H1 (cell line): ENCODE measurements at regions not wholly inside any gene's neighbourhood (a gene's known extent, or its start where the extent isn't known, plus 50 kb on each side); places are given as distances from the start of the nearest gene placed in this dataset.

Experiments
- CTCF ChIA-PET: fragments of 300-600 bp; sonication (Branson Sonifier 250); formaldehyde crosslinking; loops from one replicate; lab custom pipeline; 2021; ENCODE audit not compliant: partially characterized antibody; lab: Charles Lee
- POLR2A ChIA-PET: fragments of 300-600 bp; sonication (Branson Sonifier 250); formaldehyde crosslinking; loops from one replicate; lab custom pipeline; 2021; ENCODE audit warnings: inconsistent platforms; ENCODE audit not compliant: partially characterized antibody; lab: Charles Lee
- DNase-seq, 2 experiments: peaks; one replicate each; pipeline versions ENCODE4 v3.0.0 to v3.0.0-alpha.2; 2010 to 2022; ENCODE audit warnings: low spot score in 2 of 2, low read depth in 1 of 2, mixed read lengths in 1 of 2
- FAIRE-seq: peaks from 2 replicates; lab custom pipeline; 2011; peaks lifted over from hg19 to GRCh38; lab: Jason Lieb, UNC
- H2AFZ ChIP-seq: 2 replicates; pipeline ENCODE4 v1.8.1; 2012; ENCODE audit warnings: low read length, inconsistent platforms
- H2AK5ac ChIP-seq: 2 replicates; pipeline ENCODE4 v1.6.1; 2013; ENCODE audit warnings: low read depth, low read length
- H2BK120ac ChIP-seq: replicated peaks from 2 replicates; pipeline ENCODE3; 2013; ENCODE audit warnings: low read depth, low read length, inconsistent platforms
- H2BK12ac ChIP-seq: 2 replicates; pipeline ENCODE4 v1.6.1; 2013; ENCODE audit warnings: low read depth, low read length
- H2BK15ac ChIP-seq: 2 replicates; pipeline ENCODE4 v1.6.1; 2013; ENCODE audit warnings: low read length
- H2BK20ac ChIP-seq: 2 replicates; pipeline ENCODE4 v1.6.1; 2013; ENCODE audit warnings: low read length
- H2BK5ac ChIP-seq: 2 replicates; pipeline ENCODE4 v1.6.1; 2013; ENCODE audit warnings: low read depth, low read length
- H3K14ac ChIP-seq: 2 replicates; pipeline ENCODE4 v1.6.1; 2013; ENCODE audit warnings: inconsistent platforms; ENCODE audit not compliant: insufficient read length
- H3K18ac ChIP-seq: 2 replicates; pipeline ENCODE4 v1.6.1; 2013; ENCODE audit warnings: low read length; ENCODE audit errors: extremely low read depth
- H3K23ac ChIP-seq: 2 replicates; pipeline ENCODE4 v1.6.1; 2013; ENCODE audit warnings: inconsistent platforms; ENCODE audit not compliant: insufficient read length
- H3K23me2 ChIP-seq: 2 replicates; pipeline ENCODE4 v1.6.1; 2013; ENCODE audit warnings: low read depth, low read length
- H3K27ac ChIP-seq: 2 replicates; pipeline ENCODE4 v1.6.1; 2011; ENCODE audit warnings: low read depth, low read length, inconsistent platforms
- H3K27me3 ChIP-seq, 4 experiments: replicated peaks in 1 of 4; 1 replicate in 1 of 4; 2 replicates in 3 of 4; pipeline versions ENCODE4 v1.6.1 to v1.8.1; 2011 to 2013; ENCODE audit warnings: low read length in 3 of 4, mild to moderate bottlenecking in 3 of 4, inconsistent platforms in 2 of 4, mixed read lengths in 2 of 4, moderate library complexity in 1 of 4; ENCODE audit not compliant: control insufficient read depth in 3 of 4, insufficient read depth in 3 of 4; ENCODE audit errors: extremely low read depth in 1 of 4
- H3K36me3 ChIP-seq, 4 experiments: 2 replicates each; pipeline versions ENCODE4 v1.6.1 to v1.8.1; 2011 to 2013; ENCODE audit warnings: mild to moderate bottlenecking in 4 of 4, low read length in 3 of 4, moderate library complexity in 2 of 4, control low read depth in 1 of 4, inconsistent platforms in 1 of 4; ENCODE audit not compliant: insufficient read depth in 4 of 4, control insufficient read depth in 2 of 4
- H3K4ac ChIP-seq: replicated peaks from 2 replicates; pipeline ENCODE3; 2013; ENCODE audit warnings: low read length, low read depth, mixed read lengths, inconsistent platforms; ENCODE audit not compliant: insufficient read length
- H3K4me1 ChIP-seq, 4 experiments: replicated peaks in 1 of 4; 1 replicate in 1 of 4; 2 replicates in 3 of 4; pipeline versions ENCODE4 v1.6.1 to v1.8.1; 2011 to 2013; ENCODE audit warnings: low read length in 3 of 4, inconsistent platforms in 2 of 4, mixed read lengths in 1 of 4; ENCODE audit not compliant: insufficient read depth in 4 of 4, control insufficient read depth in 3 of 4
- H3K4me2 ChIP-seq, 2 experiments: 2 replicates each; pipeline versions ENCODE4 v1.6.1 to v1.8.1; 2011 to 2013; ENCODE audit warnings: low read depth in 2 of 2, low read length in 2 of 2, control low read depth in 1 of 2, inconsistent platforms in 1 of 2, mild to moderate bottlenecking in 1 of 2; ENCODE audit not compliant: insufficient read depth in 1 of 2
- H3K4me3 ChIP-seq, 4 experiments: fragments of 200-600, 300-600 bp in 1 of 4; sonication (generic), shearing (Covaris generic), sonication (Bioruptor Twin) in 1 of 4; 2 replicates each; pipeline versions ENCODE4 v1.5.1 to v1.8.1; 2011 to 2016; ENCODE audit warnings: low read length in 4 of 4, low read depth in 3 of 4, control low read depth in 2 of 4, inconsistent platforms in 2 of 4, mild to moderate bottlenecking in 2 of 4, mixed read lengths in 1 of 4, moderate library complexity in 1 of 4; ENCODE audit not compliant: insufficient read depth in 2 of 4; ENCODE audit errors: extremely low read depth in 1 of 4
- H3K56ac ChIP-seq: replicated peaks from 2 replicates; pipeline ENCODE3; 2013; ENCODE audit warnings: low read depth, mild to moderate bottlenecking, mixed read lengths, low read length, inconsistent platforms; ENCODE audit not compliant: insufficient read length
- H3K79me1 ChIP-seq: 2 replicates; pipeline ENCODE4 v1.6.1; 2013; ENCODE audit warnings: low read depth, low read length, control low read depth
- H3K79me2 ChIP-seq, 2 experiments: 2 replicates each; pipeline versions ENCODE4 v1.6.1 to v1.8.1; 2012 to 2013; ENCODE audit warnings: low read length in 2 of 2, mild to moderate bottlenecking in 2 of 2, inconsistent platforms in 1 of 2; ENCODE audit not compliant: insufficient read depth in 2 of 2, control insufficient read depth in 1 of 2
- H3K9ac ChIP-seq, 4 experiments: replicated peaks in 1 of 4; 1 replicate in 1 of 4; 2 replicates in 3 of 4; pipeline versions ENCODE4 v1.6.1 to v1.8.1; 2011 to 2013; ENCODE audit warnings: low read depth in 3 of 4, low read length in 3 of 4, control low read depth in 2 of 4, mild to moderate bottlenecking in 2 of 4, moderate library complexity in 2 of 4, inconsistent platforms in 1 of 4; ENCODE audit errors: extremely low read depth in 1 of 4
- H3K9me3 ChIP-seq, 2 experiments: 2 replicates each; pipeline versions ENCODE4 v1.6.1 to v1.8.1; 2012 to 2013; ENCODE audit warnings: mild to moderate bottlenecking in 2 of 2, moderate library complexity in 2 of 2, control low read depth in 1 of 2, inconsistent platforms in 1 of 2, low read depth in 1 of 2, low read length in 1 of 2, mixed read lengths in 1 of 2; ENCODE audit not compliant: insufficient read depth in 2 of 2
- H4K20me1 ChIP-seq, 2 experiments: replicated peaks in 1 of 2; 2 replicates each; pipeline versions ENCODE3 to v1.8.1; 2011 to 2013; ENCODE audit warnings: inconsistent platforms in 2 of 2, low read length in 2 of 2, mild to moderate bottlenecking in 1 of 2; ENCODE audit not compliant: insufficient read depth in 2 of 2, control insufficient read depth in 1 of 2
- H4K5ac ChIP-seq: 2 replicates; pipeline ENCODE4 v1.6.1; 2013; ENCODE audit warnings: low read length, low read depth, mixed read lengths, inconsistent platforms; ENCODE audit not compliant: insufficient read length
- H4K8ac ChIP-seq: 2 replicates; pipeline ENCODE4 v1.8.0; 2013; ENCODE audit warnings: mild to moderate bottlenecking, moderate library complexity, low read length, inconsistent platforms; ENCODE audit not compliant: insufficient read depth; ENCODE audit errors: extremely low read depth
- H4K91ac ChIP-seq: replicated peaks from 2 replicates; pipeline ENCODE3; 2013; ENCODE audit warnings: low read length, mixed read lengths, inconsistent platforms; ENCODE audit not compliant: insufficient read length
- WGBS, 2 experiments: shearing (Covaris generic) in 1 of 2; methylation state at CpG; one replicate each; pipeline versions ENCODE4 v1.1.6 to v1.1.7; 2013 to 2015; ENCODE audit warnings: low lambda C conversion rate in 2 of 2, mixed read lengths in 2 of 2, inconsistent platforms in 1 of 2, low coverage in 1 of 2, missing lambda C conversion rate in 1 of 2; ENCODE audit not compliant: insufficient replicate concordance in 2 of 2, insufficient coverage in 1 of 2, insufficient read length in 1 of 2; ENCODE audit errors: extremely low coverage in 1 of 2, missing lambda C conversion rate in 1 of 2; 5-methylcytosine and 5-hydroxymethylcytosine counted together
- TF ChIP-seq, protein P1 (sequence below): fragments of 300-600 bp; sonication (generic); IDR thresholded peaks from 2 replicates; pipeline ENCODE4 v1.7.1; 2012; ENCODE audit warnings: low read length, moderate library complexity, mild to moderate bottlenecking, inconsistent platforms; ENCODE audit not compliant: insufficient replicate concordance

- Histone ChIP-seq H3K9me3 (no peaks in the 10 kb centered on the region), H3K18ac (no peak overlapping the region), H2AFZ (no peak overlapping the region), H3K4ac (no peak overlapping the region), H3K4me2 (no peak overlapping the region), H4K5ac (no peak overlapping the region), H3K56ac (no peak overlapping the region), H3K36me3 (no peaks in the 10 kb centered on the region), H4K8ac (no peak overlapping the region), H3K79me2 (no peaks in the 10 kb centered on the region)
- no peak for DNase-seq
- TF ChIP-seq, protein P1, sequence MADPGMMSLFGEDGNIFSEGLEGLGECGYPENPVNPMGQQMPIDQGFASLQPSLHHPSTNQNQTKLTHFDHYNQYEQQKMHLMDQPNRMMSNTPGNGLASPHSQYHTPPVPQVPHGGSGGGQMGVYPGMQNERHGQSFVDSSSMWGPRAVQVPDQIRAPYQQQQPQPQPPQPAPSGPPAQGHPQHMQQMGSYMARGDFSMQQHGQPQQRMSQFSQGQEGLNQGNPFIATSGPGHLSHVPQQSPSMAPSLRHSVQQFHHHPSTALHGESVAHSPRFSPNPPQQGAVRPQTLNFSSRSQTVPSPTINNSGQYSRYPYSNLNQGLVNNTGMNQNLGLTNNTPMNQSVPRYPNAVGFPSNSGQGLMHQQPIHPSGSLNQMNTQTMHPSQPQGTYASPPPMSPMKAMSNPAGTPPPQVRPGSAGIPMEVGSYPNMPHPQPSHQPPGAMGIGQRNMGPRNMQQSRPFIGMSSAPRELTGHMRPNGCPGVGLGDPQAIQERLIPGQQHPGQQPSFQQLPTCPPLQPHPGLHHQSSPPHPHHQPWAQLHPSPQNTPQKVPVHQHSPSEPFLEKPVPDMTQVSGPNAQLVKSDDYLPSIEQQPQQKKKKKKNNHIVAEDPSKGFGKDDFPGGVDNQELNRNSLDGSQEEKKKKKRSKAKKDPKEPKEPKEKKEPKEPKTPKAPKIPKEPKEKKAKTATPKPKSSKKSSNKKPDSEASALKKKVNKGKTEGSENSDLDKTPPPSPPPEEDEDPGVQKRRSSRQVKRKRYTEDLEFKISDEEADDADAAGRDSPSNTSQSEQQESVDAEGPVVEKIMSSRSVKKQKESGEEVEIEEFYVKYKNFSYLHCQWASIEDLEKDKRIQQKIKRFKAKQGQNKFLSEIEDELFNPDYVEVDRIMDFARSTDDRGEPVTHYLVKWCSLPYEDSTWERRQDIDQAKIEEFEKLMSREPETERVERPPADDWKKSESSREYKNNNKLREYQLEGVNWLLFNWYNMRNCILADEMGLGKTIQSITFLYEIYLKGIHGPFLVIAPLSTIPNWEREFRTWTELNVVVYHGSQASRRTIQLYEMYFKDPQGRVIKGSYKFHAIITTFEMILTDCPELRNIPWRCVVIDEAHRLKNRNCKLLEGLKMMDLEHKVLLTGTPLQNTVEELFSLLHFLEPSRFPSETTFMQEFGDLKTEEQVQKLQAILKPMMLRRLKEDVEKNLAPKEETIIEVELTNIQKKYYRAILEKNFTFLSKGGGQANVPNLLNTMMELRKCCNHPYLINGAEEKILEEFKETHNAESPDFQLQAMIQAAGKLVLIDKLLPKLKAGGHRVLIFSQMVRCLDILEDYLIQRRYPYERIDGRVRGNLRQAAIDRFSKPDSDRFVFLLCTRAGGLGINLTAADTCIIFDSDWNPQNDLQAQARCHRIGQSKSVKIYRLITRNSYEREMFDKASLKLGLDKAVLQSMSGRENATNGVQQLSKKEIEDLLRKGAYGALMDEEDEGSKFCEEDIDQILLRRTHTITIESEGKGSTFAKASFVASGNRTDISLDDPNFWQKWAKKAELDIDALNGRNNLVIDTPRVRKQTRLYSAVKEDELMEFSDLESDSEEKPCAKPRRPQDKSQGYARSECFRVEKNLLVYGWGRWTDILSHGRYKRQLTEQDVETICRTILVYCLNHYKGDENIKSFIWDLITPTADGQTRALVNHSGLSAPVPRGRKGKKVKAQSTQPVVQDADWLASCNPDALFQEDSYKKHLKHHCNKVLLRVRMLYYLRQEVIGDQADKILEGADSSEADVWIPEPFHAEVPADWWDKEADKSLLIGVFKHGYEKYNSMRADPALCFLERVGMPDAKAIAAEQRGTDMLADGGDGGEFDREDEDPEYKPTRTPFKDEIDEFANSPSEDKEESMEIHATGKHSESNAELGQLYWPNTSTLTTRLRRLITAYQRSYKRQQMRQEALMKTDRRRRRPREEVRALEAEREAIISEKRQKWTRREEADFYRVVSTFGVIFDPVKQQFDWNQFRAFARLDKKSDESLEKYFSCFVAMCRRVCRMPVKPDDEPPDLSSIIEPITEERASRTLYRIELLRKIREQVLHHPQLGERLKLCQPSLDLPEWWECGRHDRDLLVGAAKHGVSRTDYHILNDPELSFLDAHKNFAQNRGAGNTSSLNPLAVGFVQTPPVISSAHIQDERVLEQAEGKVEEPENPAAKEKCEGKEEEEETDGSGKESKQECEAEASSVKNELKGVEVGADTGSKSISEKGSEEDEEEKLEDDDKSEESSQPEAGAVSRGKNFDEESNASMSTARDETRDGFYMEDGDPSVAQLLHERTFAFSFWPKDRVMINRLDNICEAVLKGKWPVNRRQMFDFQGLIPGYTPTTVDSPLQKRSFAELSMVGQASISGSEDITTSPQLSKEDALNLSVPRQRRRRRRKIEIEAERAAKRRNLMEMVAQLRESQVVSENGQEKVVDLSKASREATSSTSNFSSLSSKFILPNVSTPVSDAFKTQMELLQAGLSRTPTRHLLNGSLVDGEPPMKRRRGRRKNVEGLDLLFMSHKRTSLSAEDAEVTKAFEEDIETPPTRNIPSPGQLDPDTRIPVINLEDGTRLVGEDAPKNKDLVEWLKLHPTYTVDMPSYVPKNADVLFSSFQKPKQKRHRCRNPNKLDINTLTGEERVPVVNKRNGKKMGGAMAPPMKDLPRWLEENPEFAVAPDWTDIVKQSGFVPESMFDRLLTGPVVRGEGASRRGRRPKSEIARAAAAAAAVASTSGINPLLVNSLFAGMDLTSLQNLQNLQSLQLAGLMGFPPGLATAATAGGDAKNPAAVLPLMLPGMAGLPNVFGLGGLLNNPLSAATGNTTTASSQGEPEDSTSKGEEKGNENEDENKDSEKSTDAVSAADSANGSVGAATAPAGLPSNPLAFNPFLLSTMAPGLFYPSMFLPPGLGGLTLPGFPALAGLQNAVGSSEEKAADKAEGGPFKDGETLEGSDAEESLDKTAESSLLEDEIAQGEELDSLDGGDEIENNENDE: no peak
- TF ChIP-seq, all 59 proteins: peak for 0
- 97% methylated on average over 3 of the region's 3 CpGs; no CpG with 5 or more reads in 1 of the 2 experiments for WGBS, 2 experiments
- Histone ChIP-seq H4K20me1 (no peaks in the 10 kb centered on the region), H2BK20ac (no peak overlapping the region), H3K23me2 (peaks cover 1% of the 10 kb centered on the region; the same call in 1 of the 2 replicates), H3K4me1 (no peaks in the 10 kb centered on the region), H4K91ac (no peak overlapping the region), H3K9ac (no peak overlapping the region), H2AK5ac (no peak overlapping the region), H3K4me3 (no peak overlapping the region), H3K79me1 (no peaks in the 10 kb centered on the region), H3K27me3 (no peaks in the 10 kb centered on the region), H3K23ac (no peak overlapping the region), H2BK120ac (no peak overlapping the region), H3K27ac (no peak overlapping the region), H2BK15ac (no peak overlapping the region), H3K14ac (no peak overlapping the region), H2BK12ac (no peak overlapping the region), H2BK5ac (no peak overlapping the region)
- POLR2A ChIA-PET: no interaction called here
- CTCF ChIA-PET: interaction anchor here (1.2 to 1.7 kb wide), 2 partner anchors 10 to 183 kb away, joined by 4 to 5 read pairs; no protein-coding TSS in a partner anchor
- FAIRE-seq: no peak
Observed at GRCh38 chr15:81083201-81083600, 50.9 kb upstream of the CFAP161 start.
